GM23248 (cell line): ENCODE measurements at regions not wholly inside any gene's neighbourhood (a gene's known extent, or its start where the extent isn't known, plus 50 kb on each side); places are given as distances from the start of the nearest gene placed in this dataset.

Experiments used
- DNase-seq: peaks from one replicate; pipeline ENCODE4 v3.0.0-alpha.2; 2015
- H2AFZ ChIP-seq: fragments of 200-600 bp; sonication (generic); 2 replicates; pipeline ENCODE4 v1.6.1; 2016; ENCODE audit warnings: antibody characterized with exemption
- H3F3A ChIP-seq: fragments of 200-600 bp; sonication (generic); 2 replicates; pipeline ENCODE4 v1.6.1; 2016; ENCODE audit warnings: mild to moderate bottlenecking, antibody characterized with exemption, mixed run types; ENCODE audit not compliant: insufficient read depth
- H3K27ac ChIP-seq: fragments of 200-600 bp; sonication (generic); 2 replicates; pipeline ENCODE4 v1.5.1; 2016; ENCODE audit warnings: mild to moderate bottlenecking
- H3K27me3 ChIP-seq: fragments of 200-600 bp; sonication (generic); replicated peaks from 2 replicates; pipeline ENCODE4 v1.6.1; 2016; ENCODE audit warnings: mild to moderate bottlenecking; ENCODE audit not compliant: insufficient read depth
- H3K36me3 ChIP-seq: fragments of 200-600 bp; sonication (generic); 2 replicates; pipeline ENCODE4 v1.6.1; 2016; ENCODE audit warnings: low read depth, mild to moderate bottlenecking
- H3K4me1 ChIP-seq: fragments of 200-600 bp; sonication (generic); 2 replicates; pipeline ENCODE4 v1.6.1; 2016; ENCODE audit warnings: mild to moderate bottlenecking; ENCODE audit not compliant: insufficient read depth
- H3K4me2 ChIP-seq: fragments of 200-600 bp; sonication (generic); one replicate; pipeline ENCODE4 v1.6.1; 2016; ENCODE audit warnings: mild to moderate bottlenecking; ENCODE audit not compliant: unreplicated experiment
- H3K4me3 ChIP-seq: fragments of 200-600 bp; sonication (generic); 2 replicates; pipeline ENCODE4 v1.5.1; 2016; ENCODE audit warnings: mild to moderate bottlenecking
- H3K79me2 ChIP-seq: fragments of 200-600 bp; sonication (generic); 2 replicates; pipeline ENCODE4 v1.6.1; 2016; ENCODE audit warnings: mild to moderate bottlenecking; ENCODE audit not compliant: insufficient read depth
- H3K9ac ChIP-seq: fragments of 200-600 bp; sonication (generic); 2 replicates; pipeline ENCODE4 v1.6.1; 2016; ENCODE audit warnings: mild to moderate bottlenecking
- H3K9me2 ChIP-seq: fragments of 200-600 bp; sonication (generic); 2 replicates; pipeline ENCODE4 v1.6.1; 2016; ENCODE audit warnings: mixed run types, mild to moderate bottlenecking, moderate library complexity; ENCODE audit not compliant: insufficient read depth
- H3K9me3 ChIP-seq: fragments of 200-600 bp; sonication (generic); one replicate; pipeline ENCODE4 v1.6.1; 2017; ENCODE audit warnings: low read depth
- H4K20me1 ChIP-seq: fragments of 200-600 bp; sonication (generic); 2 replicates; pipeline ENCODE4 v1.6.0; 2016; ENCODE audit not compliant: insufficient read depth
- EZH2 ChIP-seq: fragments of 200-600 bp; sonication (generic); IDR thresholded peaks from 2 replicates; pipeline ENCODE4 v1.6.1; 2018; ENCODE audit warnings: antibody characterized with exemption, mild to moderate bottlenecking; ENCODE audit not compliant: insufficient read depth, poor library complexity, severe bottlenecking
- EZH2phosphoT487 ChIP-seq: fragments of 200-600 bp; sonication (generic); IDR thresholded peaks from 2 replicates; pipeline ENCODE4 v1.6.1; 2018; ENCODE audit warnings: antibody characterized with exemption, moderate library complexity, mild to moderate bottlenecking, low read depth; ENCODE audit not compliant: insufficient read depth
- WGBS, 2 experiments: methylation state at CpG; one replicate each; pipeline ENCODE4 v1.1.6; 2015 to 2017; ENCODE audit warnings: low lambda C conversion rate in 2 of 2, low coverage in 1 of 2; ENCODE audit errors: missing lambda C conversion rate in 2 of 2; 5-methylcytosine and 5-hydroxymethylcytosine counted together
- in situ Hi-C: fragments of 300-500 bp; cut with MboI; formaldehyde crosslinking; loops from 2 replicates; pipeline ENCODE4 v1.15.0; 2020

GRCh38 chr1:234944439-234945344 lies 183.9 kb downstream of the TOMM20 start:
- Histone ChIP-seq H3K9ac (no peak overlapping the region), H3K36me3 (no peaks in the 10 kb centered on the region), H3K9me3 (no peaks in the 10 kb centered on the region), H3K4me1 (no peaks in the 10 kb centered on the region), H2AFZ (no peak overlapping the region), H3K4me2 (no peak overlapping the region), H3K27me3 (no peaks in the 10 kb centered on the region), H3K27ac (no peak overlapping the region), H3F3A (no peaks in the 10 kb centered on the region), H3K79me2 (no peaks in the 10 kb centered on the region), H4K20me1 (no peaks in the 10 kb centered on the region), H3K4me3 (no peak overlapping the region), H3K9me2 (no peaks in the 10 kb centered on the region)
- WGBS, 2 experiments, result 72 to 73% methylated on average over 6 of the region's 6 CpGs
- in situ Hi-C loops, result no loop called here
- DNase-seq, result no peak
- TF ChIP-seq EZH2phosphoT487, result no peak
- TF ChIP-seq EZH2, result no peak

GRCh38 chr1:234943836-234944402 lies 184.7 kb downstream of the TOMM20 start:
- Histone ChIP-seq H3K9me3 (no peaks in the 10 kb centered on the region), H3K79me2 (no peaks in the 10 kb centered on the region), H3K4me1 (no peaks in the 10 kb centered on the region), H3K9ac (no peak overlapping the region), H3K27ac (no peak overlapping the region), H3K4me3 (no peak overlapping the region), H3K36me3 (no peaks in the 10 kb centered on the region), H2AFZ (no peak overlapping the region), H3F3A (no peaks in the 10 kb centered on the region), H3K4me2 (no peak overlapping the region), H4K20me1 (no peaks in the 10 kb centered on the region), H3K27me3 (no peaks in the 10 kb centered on the region), H3K9me2 (no peaks in the 10 kb centered on the region)
- in situ Hi-C loops, result no loop called here
- WGBS, 2 experiments, result 74 to 76% methylated on average over 7 of the region's 7 CpGs
- no peak for TF ChIP-seq EZH2phosphoT487
- TF ChIP-seq EZH2, result no peak
- no peak for DNase-seq

- Histone ChIP-seq H3K27me3 (no peaks in the 10 kb centered on the region), H3F3A (no peaks in the 10 kb centered on the region), H4K20me1 (no peaks in the 10 kb centered on the region), H3K79me2 (no peaks in the 10 kb centered on the region), H3K4me3 (no peak overlapping the region), H3K27ac (no peak overlapping the region), H3K9me2 (no peaks in the 10 kb centered on the region), H2AFZ (no peak overlapping the region), H3K9me3 (no peaks in the 10 kb centered on the region), H3K36me3 (no peaks in the 10 kb centered on the region), H3K9ac (no peak overlapping the region), H3K4me1 (no peaks in the 10 kb centered on the region), H3K4me2 (no peak overlapping the region)
- 95 to 99% methylated on average over 5 of the region's 5 CpGs for WGBS, 2 experiments
- in situ Hi-C loops, result no loop called here
- TF ChIP-seq EZH2 (no peak), EZH2phosphoT487 (no peak)
- DNase-seq, result no peak
These were observed 185.6 kb downstream of the TOMM20 start for GRCh38 chr1:234942879-234943506.

- H3K4me2 ChIP-seq, result no peak overlapping the region
- TF ChIP-seq EZH2phosphoT487, result no peak
- TF ChIP-seq EZH2, result no peak
- H3K36me3 ChIP-seq, result no peaks in the 10 kb centered on the region
- H4K20me1 ChIP-seq, result no peaks in the 10 kb centered on the region
- H3K9me2 ChIP-seq, result no peaks in the 10 kb centered on the region
- no peak for DNase-seq
- H2AFZ ChIP-seq, result no peak overlapping the region
- H3K27me3 ChIP-seq, result no peaks in the 10 kb centered on the region
- no peaks in the 10 kb centered on the region for H3K9me3 ChIP-seq
- H3K79me2 ChIP-seq, result no peaks in the 10 kb centered on the region
- no peaks in the 10 kb centered on the region for H3F3A ChIP-seq
- H3K4me1 ChIP-seq, result no peaks in the 10 kb centered on the region
- no peak overlapping the region for H3K27ac ChIP-seq
- in situ Hi-C loops, result no loop called here
- WGBS, 2 experiments, result 71% methylated on average over 4 of the region's 4 CpGs
- H3K4me3 ChIP-seq, result no peak overlapping the region
- no peak overlapping the region for H3K9ac ChIP-seq
These were observed 186.7 kb downstream of the TOMM20 start for GRCh38 chr1:234942012-234942332.
